ENCODE measurements at regions not wholly inside any gene's neighbourhood (a gene's known extent, or its start where the extent isn't known, plus 50 kb on each side); places are given as distances from the start of the nearest gene placed in this dataset.

DNA sequence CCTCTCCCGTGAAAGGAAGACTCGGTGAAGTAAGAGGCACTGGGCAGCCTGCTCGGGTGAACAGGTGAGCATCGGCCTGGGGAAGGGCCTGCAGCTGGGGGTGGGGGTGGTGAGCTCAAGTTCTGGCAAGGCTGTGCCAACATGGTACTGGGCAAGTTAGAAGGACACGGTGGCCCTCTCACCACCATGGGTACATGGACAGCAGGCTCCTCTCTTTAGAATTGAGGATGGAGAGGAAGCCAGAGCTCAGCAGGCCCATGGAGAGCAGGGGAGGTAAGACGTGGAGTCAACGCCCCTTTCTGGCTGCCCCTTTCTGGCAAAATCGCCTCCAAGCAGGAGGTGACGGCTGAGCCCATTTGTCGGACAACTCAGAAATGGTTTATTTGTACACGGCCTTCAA, 135.6 kb downstream of the ANKRD60 start:
- Histone ChIP-seq H3K4me1 (replicated peaks in 1 of 2) (no peaks in the 10 kb centered on the region), H3K4me3 (no peak overlapping the region), H3K9me3 (replicated peaks in 1 of 3) (no peaks in the 10 kb centered on the region), H3K36me3 (replicated peaks in 1 of 2) (no peaks in the 10 kb centered on the region), H3K27ac (no peak overlapping the region), H3K27me3 (no peaks in the 10 kb centered on the region)
- no peak for TF ChIP-seq CTCF (IDR thresholded peaks at IDR 0.05)
- TF ChIP-seq POLR2A (IDR thresholded peaks at IDR 0.05): no peak
- no peak for DNase-seq
- intact Hi-C loops (cut with DNase I): no loop called here
- WGBS, 4 donors: 72 to 87% (median 79%) methylated on average over 6 to 11 of the region's 11 CpGs

DNA sequence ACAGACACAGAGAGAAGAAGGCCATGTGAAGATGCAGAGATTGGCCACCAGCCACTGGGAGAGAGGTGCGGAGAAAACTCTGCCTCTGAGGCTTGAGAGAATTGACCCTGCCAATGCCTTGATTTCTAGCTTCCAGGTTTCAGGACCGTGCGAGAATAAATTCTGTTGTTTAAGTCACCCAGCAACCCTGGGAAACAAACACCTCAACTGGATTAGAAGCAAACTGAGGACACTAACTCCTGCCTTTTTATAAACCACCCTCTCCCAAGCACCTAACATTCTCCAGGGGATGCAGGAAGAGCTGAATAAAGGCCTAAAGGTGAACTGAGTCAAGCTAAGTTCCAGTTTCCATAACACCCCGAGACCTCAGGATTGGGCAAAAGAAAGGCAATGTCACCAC, 136.1 kb downstream of the ANKRD60 start:
- intact Hi-C loops (cut with DNase I): no loop called here

DNA sequence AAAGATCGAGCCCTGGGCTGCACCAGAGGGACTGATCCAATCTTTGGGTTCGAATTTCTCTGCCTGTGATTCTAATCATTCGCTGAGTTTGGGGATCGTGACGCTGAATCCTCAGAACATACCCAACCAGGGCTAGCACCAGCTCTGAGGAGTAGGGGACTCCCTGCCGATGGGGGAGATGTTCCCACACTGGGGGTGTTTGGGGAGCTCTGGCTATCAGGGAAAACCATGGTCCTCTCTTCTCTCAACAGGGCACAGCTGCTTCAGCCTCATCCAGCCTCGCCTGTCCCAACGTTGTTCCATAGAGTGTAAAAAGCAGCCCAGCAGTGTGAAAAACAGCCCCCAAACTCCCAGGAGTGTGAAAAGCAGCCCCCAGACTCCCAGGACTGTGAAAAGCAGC, 136.6 kb downstream of the ANKRD60 start:
- intact Hi-C loops (cut with DNase I): no loop called here
- H3K4me1 ChIP-seq (replicated peaks in 1 of 2): no peaks in the 10 kb centered on the region
- no peak overlapping the region for H3K27ac ChIP-seq
- TF ChIP-seq CTCF (IDR thresholded peaks at IDR 0.05): no peak
- TF ChIP-seq POLR2A (IDR thresholded peaks at IDR 0.05): no peak
- H3K4me3 ChIP-seq: no peak overlapping the region
- no peaks in the 10 kb centered on the region for H3K36me3 ChIP-seq (replicated peaks in 1 of 2)
- 62 to 74% (median 72%) methylated on average over 7 to 8 of the region's 8 CpGs for WGBS, 4 donors
- no peaks in the 10 kb centered on the region for H3K27me3 ChIP-seq
- no peaks in the 10 kb centered on the region for H3K9me3 ChIP-seq (replicated peaks in 1 of 3)
- no peak for DNase-seq

More for the DNA sequence above, 136.1 kb downstream of the ANKRD60 start:
- Histone ChIP-seq H3K36me3 (replicated peaks in 1 of 2) (no peaks in the 10 kb centered on the region), H3K27ac (no peak overlapping the region), H3K4me3 (no peak overlapping the region), H3K9me3 (replicated peaks in 1 of 3) (no peaks in the 10 kb centered on the region), H3K27me3 (no peaks in the 10 kb centered on the region), H3K4me1 (replicated peaks in 1 of 2) (no peaks in the 10 kb centered on the region)
- no peak for TF ChIP-seq CTCF (IDR thresholded peaks at IDR 0.05)
- no peak for DNase-seq
- WGBS, 4 donors: 71 to 89% (median 75%) methylated on average over 4 of the region's 4 CpGs

DNA sequence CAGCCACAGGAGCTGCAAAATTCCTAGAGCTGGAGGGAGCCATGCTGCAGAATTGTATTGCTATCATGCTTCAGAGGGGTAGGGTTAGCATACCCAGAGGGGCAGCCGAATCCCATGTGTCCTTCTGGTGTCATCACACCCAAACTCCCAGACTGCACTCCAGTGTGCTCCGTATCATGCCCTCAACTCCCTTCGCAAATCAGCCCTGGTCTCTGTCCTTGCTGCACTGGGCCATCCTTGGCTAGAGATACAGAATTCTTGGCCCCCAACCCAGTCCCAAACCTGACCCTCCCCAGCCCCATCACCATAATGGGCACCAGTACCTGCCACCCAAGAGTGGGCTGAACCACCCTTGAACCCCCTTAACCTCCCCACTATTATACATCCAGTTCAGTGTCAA, 138.3 kb downstream of the ANKRD60 start:
- no peaks in the 10 kb centered on the region for H3K27me3 ChIP-seq
- H3K4me3 ChIP-seq: no peak overlapping the region
- H3K36me3 ChIP-seq (replicated peaks in 1 of 2): no peaks in the 10 kb centered on the region
- no peak overlapping the region for H3K27ac ChIP-seq
- no peaks in the 10 kb centered on the region for H3K4me1 ChIP-seq (replicated peaks in 1 of 2)
- intact Hi-C loops (cut with DNase I): no loop called here
- no peak for DNase-seq
- TF ChIP-seq CTCF (IDR thresholded peaks at IDR 0.05): no peak
- no peak for TF ChIP-seq POLR2A (IDR thresholded peaks at IDR 0.05)
- no peaks in the 10 kb centered on the region for H3K9me3 ChIP-seq (replicated peaks in 1 of 3)
- 80 to 89% (median 81%) methylated on average over 3 of the region's 3 CpGs for WGBS, 4 donors
